Lower lobe of right lung (tissue), 2 donors: ENCODE measurements at regions not wholly inside any gene's neighbourhood (a gene's known extent, or its start where the extent isn't known, plus 50 kb on each side); places are given as distances from the start of the nearest gene placed in this dataset.

ENCODE experiments used
- ATAC-seq, 2 donors: fragments of 200-7000 bp; cut with Tn5 transposase; one replicate each; pipeline ENCODE4 v1.9.1; 2020 to 2022; ENCODE audit warnings: mild to moderate bottlenecking in 2 of 2, moderate library complexity in 2 of 2
- DNase-seq: peaks from one replicate; pipeline ENCODE4 v3.0.0-alpha.2; 2020
- H3K27ac ChIP-seq: fragments of 200-600 bp; one replicate; pipeline ENCODE4 v1.8.0; 2022
- H3K27me3 ChIP-seq: fragments of 200-600 bp; one replicate; pipeline ENCODE4 v1.8.0; 2022; ENCODE audit warnings: low read depth
- H3K36me3 ChIP-seq: fragments of 200-600 bp; one replicate; pipeline ENCODE4 v1.8.0; 2022; ENCODE audit warnings: mild to moderate bottlenecking
- H3K4me1 ChIP-seq: fragments of 200-600 bp; one replicate; pipeline ENCODE4 v1.8.0; 2022
- H3K4me3 ChIP-seq: fragments of 200-600 bp; one replicate; pipeline ENCODE4 v1.8.0; 2022; ENCODE audit warnings: mild to moderate bottlenecking
- H3K9me3 ChIP-seq: fragments of 200-600 bp; one replicate; pipeline ENCODE4 v1.8.0; 2022
- intact Hi-C: fragments of 100-400 bp; cut with DNase I; formaldehyde crosslinking; loops from one replicate; pipeline ENCODE4 v1.11.0; 2022
- TF ChIP-seq, protein P1 (sequence below): fragments of 200-600 bp; IDR thresholded peaks from one replicate; pipeline ENCODE4 v1.8.0; 2022; ENCODE audit warnings: antibody characterized with exemption, mild to moderate bottlenecking
- donor health status: DM: no; HTN: yes; CAD: no; lungs with severe emphysema.

DNA sequence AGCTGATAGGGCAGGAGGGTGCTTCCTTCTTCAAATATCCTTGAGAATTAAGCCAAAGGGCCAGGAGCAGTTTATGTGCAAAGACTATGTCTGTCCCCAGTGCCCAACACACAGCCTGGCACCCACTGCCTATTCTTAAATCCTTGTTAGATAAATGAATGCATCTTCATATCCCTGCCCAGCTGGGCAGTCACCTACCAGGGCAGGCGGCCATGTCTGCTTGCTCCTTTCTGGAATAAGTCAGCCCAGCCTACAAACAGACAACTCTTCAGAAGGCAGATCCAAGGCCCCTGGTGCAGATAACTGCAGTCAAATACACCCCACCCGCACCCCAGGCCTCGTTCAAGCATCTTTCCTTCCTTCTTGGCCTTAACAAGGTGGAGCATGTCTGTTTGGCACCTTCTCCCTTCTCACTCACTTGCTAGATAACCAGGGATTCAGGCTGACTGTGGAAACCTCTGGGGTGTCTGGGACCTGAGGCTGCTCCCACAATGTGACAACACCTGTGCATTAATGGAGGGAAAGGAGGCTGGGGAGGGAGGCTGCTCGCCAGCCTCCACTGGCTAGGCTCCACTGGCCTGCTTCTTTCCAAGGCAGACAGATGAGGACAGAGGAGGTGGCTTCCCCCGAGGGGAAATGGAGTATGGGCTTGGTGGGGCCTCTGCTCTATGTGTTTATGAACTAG, 59.9 kb upstream of the COL13A1 start:
- no peaks in the 10 kb centered on the region for H3K9me3 ChIP-seq
- H3K27me3 ChIP-seq: peaks cover 13% of the 10 kb centered on the region
- DNase-seq: no peak
- TF ChIP-seq, protein P1, sequence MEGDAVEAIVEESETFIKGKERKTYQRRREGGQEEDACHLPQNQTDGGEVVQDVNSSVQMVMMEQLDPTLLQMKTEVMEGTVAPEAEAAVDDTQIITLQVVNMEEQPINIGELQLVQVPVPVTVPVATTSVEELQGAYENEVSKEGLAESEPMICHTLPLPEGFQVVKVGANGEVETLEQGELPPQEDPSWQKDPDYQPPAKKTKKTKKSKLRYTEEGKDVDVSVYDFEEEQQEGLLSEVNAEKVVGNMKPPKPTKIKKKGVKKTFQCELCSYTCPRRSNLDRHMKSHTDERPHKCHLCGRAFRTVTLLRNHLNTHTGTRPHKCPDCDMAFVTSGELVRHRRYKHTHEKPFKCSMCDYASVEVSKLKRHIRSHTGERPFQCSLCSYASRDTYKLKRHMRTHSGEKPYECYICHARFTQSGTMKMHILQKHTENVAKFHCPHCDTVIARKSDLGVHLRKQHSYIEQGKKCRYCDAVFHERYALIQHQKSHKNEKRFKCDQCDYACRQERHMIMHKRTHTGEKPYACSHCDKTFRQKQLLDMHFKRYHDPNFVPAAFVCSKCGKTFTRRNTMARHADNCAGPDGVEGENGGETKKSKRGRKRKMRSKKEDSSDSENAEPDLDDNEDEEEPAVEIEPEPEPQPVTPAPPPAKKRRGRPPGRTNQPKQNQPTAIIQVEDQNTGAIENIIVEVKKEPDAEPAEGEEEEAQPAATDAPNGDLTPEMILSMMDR: no peak
- no peaks in the 10 kb centered on the region for H3K36me3 ChIP-seq
- intact Hi-C loops: no loop called here
- no peak overlapping the region for H3K4me3 ChIP-seq
- no peak for ATAC-seq
- H3K27ac ChIP-seq: no peak overlapping the region
- H3K4me1 ChIP-seq: no peaks in the 10 kb centered on the region

DNA sequence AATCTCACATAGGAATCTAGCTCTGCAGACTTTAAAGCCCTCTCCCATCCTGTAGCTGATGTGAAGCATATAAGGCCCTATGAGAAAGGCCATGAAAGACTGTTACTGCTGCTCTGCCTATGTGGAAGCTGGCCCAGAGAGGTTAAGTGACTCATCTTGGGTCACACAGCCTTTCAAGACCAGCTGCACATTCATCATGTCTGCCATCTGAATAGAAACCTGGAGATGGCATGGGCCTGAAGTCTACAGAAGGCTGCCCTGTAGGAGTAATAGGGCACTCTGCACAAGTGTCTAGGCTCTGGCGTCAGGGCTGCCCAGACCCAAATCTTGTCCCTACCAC, 59.4 kb upstream of the COL13A1 start:
- H3K27me3 ChIP-seq: peaks cover 13% of the 10 kb centered on the region
- H3K4me3 ChIP-seq: no peak overlapping the region
- ATAC-seq (no peak), DNase-seq (no peak)
- intact Hi-C loops: no loop called here
- no peak overlapping the region for H3K27ac ChIP-seq
- TF ChIP-seq, protein P1: no peak
- H3K36me3 ChIP-seq: no peaks in the 10 kb centered on the region
- H3K4me1 ChIP-seq: no peaks in the 10 kb centered on the region
- H3K9me3 ChIP-seq: no peaks in the 10 kb centered on the region

DNA sequence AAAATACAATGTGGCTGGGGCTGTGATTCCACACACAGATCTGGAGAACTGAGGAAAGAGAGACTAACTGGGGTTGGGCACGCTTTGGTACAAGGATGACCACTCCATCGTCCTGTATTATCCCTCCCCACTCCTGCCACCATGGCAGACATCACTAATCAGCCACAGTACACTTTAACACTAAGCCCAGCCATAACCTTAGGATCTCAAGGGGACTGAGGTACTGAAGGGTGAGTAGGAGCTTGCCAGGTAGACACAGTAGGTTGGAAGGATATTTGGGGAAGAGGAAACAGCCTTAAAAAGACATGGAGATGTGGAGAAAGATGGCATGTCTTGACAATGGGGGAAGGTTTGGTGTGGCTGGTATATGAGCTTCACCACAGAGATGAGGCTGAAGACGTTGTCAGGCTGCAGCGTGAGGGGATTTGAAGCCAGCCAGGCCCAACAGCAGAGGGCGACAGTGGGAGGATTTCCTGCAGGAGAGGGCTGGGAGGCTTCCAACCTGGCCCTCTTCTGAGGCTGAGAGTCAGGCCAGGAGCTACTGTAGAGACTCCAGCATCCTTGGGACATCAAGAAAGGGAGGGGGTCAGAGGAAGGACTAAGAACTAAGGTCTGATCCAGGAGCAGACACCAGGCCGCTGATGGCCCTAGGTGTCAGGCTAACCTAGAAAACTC, 58.6 kb upstream of the COL13A1 start:
- Histone ChIP-seq H3K27ac (no peak overlapping the region), H3K36me3 (no peaks in the 10 kb centered on the region), H3K4me1 (no peaks in the 10 kb centered on the region), H3K4me3 (no peak overlapping the region), H3K27me3 (peaks cover 13% of the 10 kb centered on the region), H3K9me3 (no peaks in the 10 kb centered on the region)
- TF ChIP-seq, protein P1: peak; percentile 31
- DNase-seq: no peak
- intact Hi-C loops: no loop called here
- ATAC-seq: peak; percentile 21 to 23

DNA sequence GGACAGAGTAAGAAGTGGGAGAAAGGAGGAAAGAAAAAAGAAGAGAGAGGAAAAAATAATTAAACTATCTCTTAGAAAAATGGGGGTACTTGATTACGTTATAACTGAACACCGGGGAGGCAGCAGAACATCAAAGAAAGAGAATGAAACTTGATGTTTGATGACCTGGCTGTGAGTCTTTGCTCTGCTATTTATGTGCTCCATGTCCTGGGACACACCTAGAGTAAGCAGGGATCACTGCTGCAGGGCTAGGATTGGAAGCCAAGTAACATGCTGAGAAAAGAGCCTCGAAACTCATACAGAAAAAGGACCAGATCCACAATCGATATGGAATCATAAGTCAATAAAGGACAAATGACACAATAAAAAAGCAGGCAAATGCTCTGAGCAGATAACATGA, 56.7 kb upstream of the COL13A1 start:
- TF ChIP-seq, protein P1: no peak
- no peak for ATAC-seq
- intact Hi-C loops: no loop called here

DNA sequence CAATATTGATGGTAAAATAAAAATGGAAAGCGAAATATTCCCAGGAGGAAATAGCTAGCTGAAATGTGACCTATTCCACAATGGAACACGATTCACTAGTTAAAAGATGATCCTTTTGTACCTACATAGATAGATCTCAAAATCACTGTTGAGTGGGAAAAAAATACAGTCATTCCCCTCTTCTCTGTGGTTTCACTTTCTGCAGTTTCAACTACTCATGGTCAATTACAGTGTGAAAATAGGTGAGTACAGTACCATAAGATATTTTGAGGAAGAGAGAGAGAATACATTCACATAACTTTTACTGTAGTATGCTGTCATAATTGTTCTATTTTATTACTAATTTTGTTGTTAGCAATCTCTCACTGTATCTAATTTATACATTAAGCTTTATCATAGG, 56.0 kb upstream of the COL13A1 start:
- ATAC-seq (no peak), DNase-seq (no peak)
- intact Hi-C loops: no loop called here
- no peak overlapping the region for H3K27ac ChIP-seq
- no peak overlapping the region for H3K4me3 ChIP-seq
- H3K4me1 ChIP-seq: no peaks in the 10 kb centered on the region
- no peaks in the 10 kb centered on the region for H3K36me3 ChIP-seq
- TF ChIP-seq, protein P1: no peak
- H3K27me3 ChIP-seq: peaks cover 12% of the 10 kb centered on the region
- H3K9me3 ChIP-seq: no peaks in the 10 kb centered on the region

More for the DNA sequence above, 56.7 kb upstream of the COL13A1 start:
- Histone ChIP-seq H3K27ac (no peak overlapping the region), H3K4me1 (no peaks in the 10 kb centered on the region), H3K36me3 (no peaks in the 10 kb centered on the region), H3K4me3 (no peak overlapping the region), H3K9me3 (no peaks in the 10 kb centered on the region), H3K27me3 (peaks cover 13% of the 10 kb centered on the region)
- DNase-seq: no peak
